ENCODE measurements at regions not wholly inside any gene's neighbourhood (a gene's known extent, or its start where the extent isn't known, plus 50 kb on each side); places are given as distances from the start of the nearest gene placed in this dataset.

DNA sequence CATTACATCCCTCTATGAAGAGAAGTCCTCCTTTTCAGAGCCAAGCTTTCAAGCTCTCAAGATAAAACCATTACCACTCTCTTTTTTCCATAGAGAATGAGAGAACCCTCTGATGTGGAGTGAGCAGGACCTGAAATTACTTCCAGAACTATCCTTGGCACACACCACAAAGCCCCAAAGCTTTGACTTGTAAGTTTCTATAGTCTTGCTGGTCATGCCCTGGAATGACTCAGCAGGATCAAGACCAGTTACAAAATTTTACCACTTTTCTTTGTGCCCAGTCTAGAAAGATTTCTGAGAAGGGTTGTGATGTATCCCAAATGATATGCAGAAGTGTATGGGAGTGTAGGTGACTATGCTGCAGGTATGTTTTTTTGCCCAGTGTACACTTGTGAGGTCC is 760.6 kb downstream of the TLE1 start:
- no TSS peak for BruUV-seq (replicated peaks)
- H3K4me1 Mint-ChIP-seq (ENCODE audit: low read depth, unreplicated experiment), result no peaks in the 10 kb centered on the region
- no peak for DNase-seq

DNA sequence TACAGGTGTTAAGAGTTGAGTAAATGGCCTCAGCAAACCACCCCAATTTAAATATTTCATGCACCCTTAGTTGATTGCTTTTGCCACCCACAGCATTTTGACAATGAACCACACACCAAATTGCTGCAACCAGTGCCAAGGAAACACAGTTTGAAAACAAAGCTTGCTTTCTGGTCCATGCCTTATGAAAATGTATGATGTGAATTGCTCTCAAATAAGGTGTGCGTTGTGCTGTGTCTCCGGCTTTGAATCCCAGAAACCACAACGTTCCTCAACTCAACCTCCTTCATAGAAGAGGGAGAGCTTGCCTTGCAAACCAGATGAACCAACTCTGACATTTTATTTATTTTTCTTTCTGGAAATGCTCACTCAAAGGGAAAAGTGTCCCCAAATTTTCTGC is 762.7 kb downstream of the TLE1 start:
- CTCF ChIA-PET, result no interaction called here
- no TSS peak for BruUV-seq (replicated peaks)
- Mint-ChIP-seq H3K27me3 (ENCODE audit: unreplicated experiment) (no peaks in the 10 kb centered on the region), H3K4me1 (ENCODE audit: low read depth, unreplicated experiment) (no peaks in the 10 kb centered on the region), H3K4me3 (ENCODE audit: low read depth, unreplicated experiment) (no peak overlapping the region), H3K36me3 (ENCODE audit: insufficient read depth, unreplicated experiment) (no peaks in the 10 kb centered on the region), H3K27ac (ENCODE audit: unreplicated experiment) (no peak overlapping the region), H3K9me3 (ENCODE audit: low read depth, unreplicated experiment) (no peaks in the 10 kb centered on the region)
- TF ChIP-seq, protein P1, sequence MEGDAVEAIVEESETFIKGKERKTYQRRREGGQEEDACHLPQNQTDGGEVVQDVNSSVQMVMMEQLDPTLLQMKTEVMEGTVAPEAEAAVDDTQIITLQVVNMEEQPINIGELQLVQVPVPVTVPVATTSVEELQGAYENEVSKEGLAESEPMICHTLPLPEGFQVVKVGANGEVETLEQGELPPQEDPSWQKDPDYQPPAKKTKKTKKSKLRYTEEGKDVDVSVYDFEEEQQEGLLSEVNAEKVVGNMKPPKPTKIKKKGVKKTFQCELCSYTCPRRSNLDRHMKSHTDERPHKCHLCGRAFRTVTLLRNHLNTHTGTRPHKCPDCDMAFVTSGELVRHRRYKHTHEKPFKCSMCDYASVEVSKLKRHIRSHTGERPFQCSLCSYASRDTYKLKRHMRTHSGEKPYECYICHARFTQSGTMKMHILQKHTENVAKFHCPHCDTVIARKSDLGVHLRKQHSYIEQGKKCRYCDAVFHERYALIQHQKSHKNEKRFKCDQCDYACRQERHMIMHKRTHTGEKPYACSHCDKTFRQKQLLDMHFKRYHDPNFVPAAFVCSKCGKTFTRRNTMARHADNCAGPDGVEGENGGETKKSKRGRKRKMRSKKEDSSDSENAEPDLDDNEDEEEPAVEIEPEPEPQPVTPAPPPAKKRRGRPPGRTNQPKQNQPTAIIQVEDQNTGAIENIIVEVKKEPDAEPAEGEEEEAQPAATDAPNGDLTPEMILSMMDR (IDR thresholded peaks at IDR 0.05; ENCODE audit: unreplicated experiment), result no peak
- intact Hi-C loops (cut with micrococcal nuclease; ENCODE audit: unreplicated experiment), result no loop called here
- no peak for DNase-seq

More for the DNA sequence above, 760.6 kb downstream of the TLE1 start:
- CTCF ChIA-PET, result no interaction called here
- no peak overlapping the region for H3K4me3 Mint-ChIP-seq (ENCODE audit: low read depth, unreplicated experiment)
- H3K27me3 Mint-ChIP-seq (ENCODE audit: unreplicated experiment), result no peaks in the 10 kb centered on the region
- TF ChIP-seq, protein P1 (IDR thresholded peaks at IDR 0.05; ENCODE audit: unreplicated experiment), result no peak
- no peak overlapping the region for H3K27ac Mint-ChIP-seq (ENCODE audit: unreplicated experiment)
- no peaks in the 10 kb centered on the region for H3K9me3 Mint-ChIP-seq (ENCODE audit: low read depth, unreplicated experiment)
- intact Hi-C loops (cut with micrococcal nuclease; ENCODE audit: unreplicated experiment), result no loop called here
- no peaks in the 10 kb centered on the region for H3K36me3 Mint-ChIP-seq (ENCODE audit: insufficient read depth, unreplicated experiment)

DNA sequence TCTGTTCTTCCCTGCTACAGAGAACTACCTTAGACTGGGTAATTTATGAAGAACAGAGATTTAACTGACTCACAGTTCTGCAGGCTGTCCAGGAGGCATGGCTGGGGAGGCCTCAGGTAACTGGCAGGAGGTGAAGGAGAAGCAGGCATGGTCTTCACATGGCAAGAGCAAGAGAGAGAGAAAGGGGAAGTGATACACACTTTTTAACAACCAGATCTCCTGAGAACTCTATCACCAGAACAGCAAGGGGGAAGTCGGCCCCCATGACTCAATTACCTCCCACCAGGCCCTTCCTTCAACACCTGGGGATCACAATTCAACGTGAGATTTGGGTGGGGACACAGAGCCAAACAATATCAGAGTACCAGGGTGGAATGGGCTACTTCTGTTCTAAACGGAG is 766.8 kb downstream of the TLE1 start:
- no TSS peak for BruUV-seq (replicated peaks)

DNA sequence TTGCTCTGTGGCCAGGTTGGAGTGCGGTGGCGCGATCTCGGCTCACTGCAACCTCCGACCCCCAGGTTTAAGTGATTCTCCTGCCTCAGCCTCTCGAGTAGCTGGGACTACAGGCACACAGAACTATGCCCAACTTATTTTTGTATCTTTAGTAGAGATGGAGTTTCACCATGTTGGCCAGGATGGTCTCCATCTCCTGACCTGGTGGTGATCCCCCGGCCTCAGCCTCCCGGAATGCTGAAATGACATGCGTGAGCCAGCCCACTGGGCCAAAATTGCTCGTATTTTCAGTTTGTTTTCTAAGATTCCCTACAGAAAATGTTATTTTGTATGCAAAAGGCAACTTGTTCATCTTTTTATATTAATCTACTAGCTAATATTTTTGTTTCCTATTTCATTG is 782.6 kb downstream of the TLE1 start:
- no peaks in the 10 kb centered on the region for H3K27me3 Mint-ChIP-seq (ENCODE audit: unreplicated experiment)
- TF ChIP-seq, protein P1 (IDR thresholded peaks at IDR 0.05; ENCODE audit: unreplicated experiment), result no peak
- BruUV-seq (replicated peaks), result no TSS peak
- intact Hi-C loops (cut with micrococcal nuclease; ENCODE audit: unreplicated experiment), result no loop called here
- H3K4me3 Mint-ChIP-seq (ENCODE audit: low read depth, unreplicated experiment), result no peak overlapping the region
- no peaks in the 10 kb centered on the region for H3K9me3 Mint-ChIP-seq (ENCODE audit: low read depth, unreplicated experiment)
- CTCF ChIA-PET, result no interaction called here
- H3K4me1 Mint-ChIP-seq (ENCODE audit: low read depth, unreplicated experiment), result no peaks in the 10 kb centered on the region
- H3K36me3 Mint-ChIP-seq (ENCODE audit: insufficient read depth, unreplicated experiment), result no peaks in the 10 kb centered on the region
- no peak for DNase-seq
- no peak overlapping the region for H3K27ac Mint-ChIP-seq (ENCODE audit: unreplicated experiment)

More for the DNA sequence above, 766.8 kb downstream of the TLE1 start:
- Mint-ChIP-seq H3K27me3 (ENCODE audit: unreplicated experiment) (no peaks in the 10 kb centered on the region), H3K4me1 (ENCODE audit: low read depth, unreplicated experiment) (no peaks in the 10 kb centered on the region), H3K27ac (ENCODE audit: unreplicated experiment) (no peak overlapping the region), H3K9me3 (ENCODE audit: low read depth, unreplicated experiment) (peaks cover 3% of the 10 kb centered on the region), H3K4me3 (ENCODE audit: low read depth, unreplicated experiment) (no peak overlapping the region), H3K36me3 (ENCODE audit: insufficient read depth, unreplicated experiment) (no peaks in the 10 kb centered on the region)
- DNase-seq, result no peak
- intact Hi-C loops (cut with micrococcal nuclease; ENCODE audit: unreplicated experiment), result no loop called here
- TF ChIP-seq, protein P1 (IDR thresholded peaks at IDR 0.05; ENCODE audit: unreplicated experiment), result no peak
- CTCF ChIA-PET, result no interaction called here

DNA sequence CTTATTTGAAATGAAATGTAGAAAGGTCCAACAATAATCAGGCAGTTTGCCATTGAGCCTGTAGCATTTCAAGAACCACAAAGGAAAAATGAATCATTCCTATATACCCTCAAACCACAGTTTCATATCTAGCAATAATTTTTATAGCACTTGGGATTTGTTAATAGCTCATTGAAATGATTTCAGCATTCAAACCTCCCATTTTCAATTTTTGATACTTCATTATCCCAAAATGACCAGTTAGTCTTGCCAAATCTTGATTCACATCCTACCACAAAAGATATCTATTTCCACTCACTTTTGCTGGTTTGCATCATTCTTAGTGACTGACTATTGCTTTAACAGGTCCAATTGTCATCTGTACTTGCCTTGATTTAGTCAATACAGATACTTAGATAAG is 790.1 kb downstream of the TLE1 start:
- CTCF ChIA-PET, result no interaction called here
- Mint-ChIP-seq H3K27me3 (ENCODE audit: unreplicated experiment) (no peaks in the 10 kb centered on the region), H3K36me3 (ENCODE audit: insufficient read depth, unreplicated experiment) (no peaks in the 10 kb centered on the region), H3K27ac (ENCODE audit: unreplicated experiment) (no peak overlapping the region), H3K4me1 (ENCODE audit: low read depth, unreplicated experiment) (no peaks in the 10 kb centered on the region), H3K4me3 (ENCODE audit: low read depth, unreplicated experiment) (no peak overlapping the region), H3K9me3 (ENCODE audit: low read depth, unreplicated experiment) (no peaks in the 10 kb centered on the region)
- TF ChIP-seq, protein P1 (IDR thresholded peaks at IDR 0.05; ENCODE audit: unreplicated experiment), result no peak
- intact Hi-C loops (cut with micrococcal nuclease; ENCODE audit: unreplicated experiment), result no loop called here
- DNase-seq, result no peak
- no TSS peak for BruUV-seq (replicated peaks)
